ENCODE measurements at regions not wholly inside any gene's neighbourhood (a gene's known extent, or its start where the extent isn't known, plus 50 kb on each side); places are given as distances from the start of the nearest gene placed in this dataset.
"Not testable (repeated sequence)": the region's sequence is repeated elsewhere in the genome, so short reads cannot be mapped to it uniquely, and the experiment has no call there.

DNA sequence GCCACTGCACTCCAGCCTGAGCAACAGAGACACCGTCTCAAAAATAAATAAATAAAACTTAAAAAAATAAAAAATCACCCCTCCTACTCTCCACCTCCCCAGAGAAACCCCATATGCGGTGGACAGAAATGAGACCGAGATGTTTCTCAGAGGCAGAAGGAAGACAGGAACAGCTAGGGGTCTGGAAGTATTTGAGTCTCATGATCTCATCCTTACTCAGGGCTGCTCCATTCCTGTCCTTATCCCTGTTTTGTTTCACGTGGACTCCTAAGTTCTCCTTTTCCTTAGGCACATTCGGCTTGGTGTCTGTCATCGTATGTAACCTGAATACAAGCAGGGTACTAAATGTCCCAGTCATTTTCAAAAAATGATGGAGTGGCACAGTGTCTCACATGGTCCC lies 76.1 kb downstream of the C9orf50 start:
- DNase-seq = no peak

DNA sequence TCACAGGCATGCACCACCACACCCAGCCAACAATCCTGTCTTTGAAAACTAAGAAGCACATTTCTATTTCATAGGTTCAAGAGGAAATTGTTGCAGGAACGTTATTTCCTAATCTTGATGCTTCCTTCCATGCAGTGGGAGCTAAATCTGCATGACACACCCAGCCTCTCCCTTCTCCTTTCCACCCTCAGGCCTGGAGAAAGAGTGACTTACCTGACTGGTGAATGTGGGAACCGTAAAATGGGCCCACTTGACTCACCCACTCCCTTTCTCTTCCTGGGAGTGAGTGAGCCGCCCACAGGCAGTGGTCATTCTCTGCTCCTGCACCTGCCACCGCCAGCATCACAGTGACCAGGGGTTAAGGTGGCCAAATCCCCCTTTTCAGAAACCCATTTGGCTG lies 78.2 kb downstream of the C9orf50 start:
- DNase-seq = no peak

DNA sequence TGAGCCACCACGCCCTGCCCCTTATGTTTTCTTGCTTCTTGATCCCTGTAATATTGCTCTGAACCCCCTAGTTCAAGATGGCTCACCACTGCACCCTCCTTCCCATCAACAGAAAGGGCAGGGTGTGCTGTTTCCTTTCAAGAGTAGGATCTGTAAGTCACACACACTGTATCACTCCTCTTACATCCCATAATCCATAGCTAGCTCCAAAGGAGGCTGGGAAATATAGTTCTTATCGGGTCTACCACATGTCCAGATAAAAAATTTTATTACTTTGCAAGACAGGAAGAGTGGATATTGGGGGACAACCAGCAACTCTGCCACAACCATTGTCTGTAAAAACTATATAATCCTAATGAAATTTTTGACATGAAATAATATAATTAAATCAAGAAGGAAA lies 79.6 kb downstream of the C9orf50 start:
- DNase-seq = no peak

DNA sequence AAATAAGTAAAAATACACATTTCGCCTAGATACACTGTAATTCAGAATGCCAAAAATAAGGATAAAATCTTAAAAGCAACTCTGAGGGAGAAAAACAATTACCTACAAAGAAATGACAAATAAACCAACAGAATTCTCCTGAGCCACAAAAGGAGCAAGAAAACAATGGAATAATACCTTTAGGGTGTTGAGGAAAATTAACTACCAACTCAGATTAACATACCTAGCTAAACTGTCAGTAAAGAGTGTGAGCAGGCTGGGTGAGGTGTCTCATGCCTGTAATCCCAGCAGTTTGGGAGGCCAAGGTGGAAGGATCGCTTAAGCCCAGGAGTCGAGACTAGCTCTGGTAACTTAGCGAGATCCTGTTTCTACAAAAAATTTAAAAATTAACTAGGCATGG lies 81.5 kb downstream of the C9orf50 start:
- DNase-seq = no peak

GRCh38 chr9:129531860-129532402 lies 89.0 kb downstream of the C9orf50 start:
- not testable (repeated sequence) for DNase-seq

- DNase-seq = not testable (repeated sequence)
These were observed 92.9 kb downstream of the C9orf50 start for GRCh38 chr9:129527955-129528354.

DNA sequence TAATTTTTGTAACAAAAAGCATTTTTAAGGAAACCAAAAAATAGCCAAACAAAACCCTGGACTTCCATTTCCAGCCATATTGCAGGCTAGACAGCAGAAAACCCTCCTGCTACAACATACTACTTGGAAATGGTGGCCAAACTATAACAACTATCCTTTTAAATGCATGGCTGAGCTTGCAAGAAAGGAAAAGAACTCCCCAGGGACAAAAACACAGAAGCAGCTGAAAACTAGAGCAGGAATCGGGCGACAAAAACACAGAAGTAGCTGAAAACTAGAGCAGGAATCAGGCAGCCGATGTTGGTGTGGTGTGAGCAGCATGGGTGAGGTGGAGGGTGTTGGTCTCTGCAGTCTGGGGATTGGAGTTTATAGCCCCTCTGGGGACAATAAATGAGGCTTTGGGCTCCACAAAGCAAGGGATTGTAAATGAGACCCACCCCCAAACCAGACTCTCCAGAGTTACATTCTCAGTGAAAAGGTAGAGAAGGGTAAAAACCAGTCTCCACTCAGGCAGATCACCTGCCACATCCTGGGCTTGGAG lies 95.2 kb downstream of the C9orf50 start:
- DNase-seq = no peak

DNA sequence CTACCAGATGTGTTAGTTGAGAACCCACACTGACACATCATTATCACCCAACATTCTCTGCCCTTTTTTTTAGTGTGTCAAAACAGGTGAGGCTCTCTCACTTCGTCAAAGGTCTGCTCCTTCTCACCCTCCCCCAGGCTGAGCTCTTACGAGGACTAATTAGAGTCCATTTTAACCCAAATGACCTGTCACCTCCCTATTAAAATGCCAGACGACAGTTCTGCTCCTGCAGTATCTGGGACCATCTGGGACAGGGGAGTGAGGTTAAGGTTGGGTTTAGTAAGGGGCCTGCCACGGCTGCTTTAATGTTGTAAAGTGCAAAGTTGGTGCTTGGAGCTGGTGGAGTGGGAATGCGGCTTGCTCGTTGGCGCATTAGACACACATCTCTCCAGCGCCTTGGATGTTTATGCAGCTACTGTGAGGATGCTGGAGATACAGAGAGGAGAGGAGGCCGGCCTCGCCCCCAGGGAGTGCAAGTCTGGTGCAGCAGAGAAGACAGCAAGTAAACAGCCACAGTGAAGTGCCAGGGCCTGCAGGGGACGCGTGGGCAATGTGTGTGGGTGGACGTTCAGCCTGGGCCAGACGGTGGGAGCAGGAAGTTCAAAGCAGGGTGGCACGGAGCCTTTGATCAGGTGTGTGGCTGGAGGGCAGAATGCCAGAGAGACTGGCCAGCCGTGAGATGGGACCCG lies 96.2 kb downstream of the C9orf50 start:
- no peak for DNase-seq

DNA sequence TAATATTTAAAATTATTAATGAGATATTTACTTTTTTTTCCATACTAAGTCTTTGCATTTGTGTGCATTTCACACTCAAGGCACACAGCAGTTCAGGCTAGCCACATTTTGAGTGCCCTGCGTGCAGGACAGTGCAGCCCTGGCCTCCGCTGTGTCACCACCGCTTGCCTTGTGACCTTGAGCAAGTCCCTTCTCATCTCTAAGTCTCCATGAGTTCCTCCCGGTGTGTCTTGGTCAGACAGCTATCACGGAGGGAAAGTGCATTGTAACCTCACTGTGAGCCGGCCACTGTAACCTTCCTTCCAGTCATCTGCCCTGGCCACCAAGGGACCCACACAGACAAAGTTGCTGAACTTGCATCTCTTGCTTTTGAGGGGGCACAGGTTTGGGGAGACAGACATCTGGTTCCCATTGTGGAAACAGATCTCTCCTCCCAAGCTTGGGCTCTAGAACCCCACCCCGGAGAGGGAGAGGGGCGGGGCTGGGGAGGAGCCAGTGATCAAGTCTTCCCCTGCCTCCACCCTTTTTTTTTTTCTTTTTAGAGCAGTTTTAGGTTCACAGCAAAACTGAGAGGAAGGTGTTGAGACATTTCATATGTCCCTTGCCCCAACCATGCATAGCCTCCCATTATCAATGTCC lies 96.8 kb downstream of the C9orf50 start:
- DNase-seq = no peak

DNA sequence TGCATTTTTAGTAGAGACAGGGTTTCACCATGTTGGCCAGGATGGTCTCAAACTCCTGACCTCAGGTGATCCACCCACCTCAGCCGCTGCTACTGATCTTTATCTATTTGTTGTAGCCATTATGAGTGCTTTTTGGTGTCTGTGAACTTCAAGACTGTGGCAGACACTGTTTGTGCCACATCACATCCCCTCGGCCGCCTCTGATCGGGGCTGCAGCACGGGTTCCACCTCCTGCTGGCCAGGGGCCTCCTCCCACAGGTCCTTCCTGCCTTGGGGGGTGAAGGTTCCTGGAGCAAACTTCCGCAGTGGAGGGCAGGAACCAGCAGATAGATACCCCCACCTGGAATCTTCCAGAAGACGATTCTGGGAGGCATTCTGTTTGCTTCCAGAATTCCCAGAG lies 98.5 kb downstream of the C9orf50 start:
- no peak for DNase-seq

DNA sequence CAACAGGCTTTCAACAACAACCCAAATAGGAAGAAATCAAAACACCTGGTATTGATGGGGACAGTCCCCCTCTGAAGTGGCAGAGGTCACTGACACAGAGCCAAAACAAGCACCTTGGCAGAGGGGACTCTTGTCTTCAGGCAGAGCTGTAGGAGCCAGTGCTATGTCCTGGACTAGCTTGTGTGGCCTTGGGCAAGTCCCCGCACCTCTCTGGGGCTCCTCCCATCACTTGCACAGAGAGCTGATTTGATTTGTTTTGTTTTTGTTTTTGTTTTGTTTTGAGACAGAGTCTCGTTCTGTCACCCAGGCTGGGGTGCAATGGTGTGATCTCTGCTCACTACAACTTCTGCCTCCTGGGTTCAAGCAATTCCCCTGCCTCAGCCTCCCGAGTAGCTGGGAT lies 100.8 kb downstream of the C9orf50 start:
- no peak for DNase-seq

GRCh38 chr9:129518074-129518473 lies 102.8 kb downstream of the C9orf50 start:
- DNase-seq = no peak

GRCh38 chr9:129517006-129517405 lies 103.9 kb downstream of the C9orf50 start:
- DNase-seq = no peak

- no peak for DNase-seq
These were observed 106.0 kb downstream of the C9orf50 start for GRCh38 chr9:129514891-129515290.

GRCh38 chr9:129514497-129514867 lies 106.4 kb downstream of the C9orf50 start:
- DNase-seq = no peak

GRCh38 chr9:129513856-129514496 lies 106.9 kb downstream of the C9orf50 start:
- DNase-seq = no peak

- DNase-seq = no peak
These were observed 107.6 kb downstream of the C9orf50 start for GRCh38 chr9:129513282-129513681.

DNA sequence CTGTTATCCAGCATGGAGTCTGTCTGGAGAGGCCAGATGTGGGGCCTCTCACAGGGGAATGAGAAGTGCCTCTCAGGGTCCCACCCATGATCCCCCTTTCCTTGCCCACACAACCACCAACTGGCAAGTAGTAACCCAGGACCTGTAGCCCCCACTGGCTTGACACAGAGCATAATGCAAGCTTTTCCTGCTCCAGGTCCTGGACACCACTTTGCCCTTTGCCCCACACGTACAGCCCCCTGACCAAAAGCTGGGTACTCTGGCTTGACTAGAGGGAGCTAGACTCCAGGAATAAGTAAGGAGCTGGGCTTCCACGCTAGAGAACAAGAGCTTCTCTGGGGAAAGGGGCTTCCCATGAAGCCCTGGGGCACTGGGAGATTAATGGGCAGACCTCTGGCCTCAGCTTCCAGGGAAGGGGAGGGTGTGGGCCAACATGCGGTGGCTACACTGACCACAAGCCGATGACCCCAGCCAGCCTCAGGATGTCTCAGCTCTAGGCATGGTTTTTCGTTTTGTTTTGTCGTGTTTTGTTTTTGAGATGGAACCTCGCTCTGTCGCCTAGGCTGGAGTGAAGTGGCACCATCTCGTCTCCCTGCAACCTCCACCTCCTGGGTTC lies 109.5 kb downstream of the C9orf50 start:
- DNase-seq = no peak

DNA sequence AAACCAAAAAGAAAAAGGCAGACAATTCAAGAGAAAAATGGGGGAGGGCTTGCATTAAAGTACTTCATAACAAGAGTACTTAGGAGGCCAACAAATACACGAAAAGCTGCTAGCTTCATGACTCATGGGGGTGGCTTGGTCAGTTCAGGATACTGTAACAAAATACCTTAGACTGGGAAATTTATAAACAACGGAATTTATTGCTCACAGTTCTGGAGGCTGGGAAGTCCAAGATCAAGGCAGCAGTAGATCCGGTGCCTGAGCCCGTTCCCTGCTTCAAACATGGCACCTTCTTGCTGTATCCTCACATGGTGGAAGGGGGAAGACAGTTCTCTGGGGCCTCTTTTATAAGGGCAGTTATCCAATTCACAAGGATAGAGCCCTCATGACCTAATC lies 111.4 kb downstream of the C9orf50 start:
- no peak for DNase-seq

GRCh38 chr9:129507805-129508204 lies 113.1 kb downstream of the C9orf50 start:
- DNase-seq = no peak

DNA sequence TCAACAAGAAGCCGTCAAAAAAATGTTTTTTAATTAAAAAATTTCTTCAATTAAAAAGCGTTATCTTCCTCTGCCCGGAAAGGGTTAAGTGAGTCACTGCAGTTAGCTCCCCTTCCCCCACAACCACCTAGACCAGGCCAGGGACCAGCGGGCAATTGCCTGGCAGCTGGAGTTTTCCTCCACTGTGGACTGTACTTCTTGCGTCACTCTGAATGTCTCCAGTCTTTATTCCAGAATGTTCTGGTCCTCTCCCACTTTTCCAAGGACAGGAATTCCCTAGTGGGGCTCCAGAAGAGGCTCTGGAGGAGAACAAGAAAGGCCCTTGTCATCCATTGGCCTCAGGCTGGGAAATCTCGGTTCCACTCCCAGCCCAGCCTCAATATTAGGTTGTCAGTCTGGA lies 114.0 kb downstream of the C9orf50 start:
- no peak for DNase-seq

DNA sequence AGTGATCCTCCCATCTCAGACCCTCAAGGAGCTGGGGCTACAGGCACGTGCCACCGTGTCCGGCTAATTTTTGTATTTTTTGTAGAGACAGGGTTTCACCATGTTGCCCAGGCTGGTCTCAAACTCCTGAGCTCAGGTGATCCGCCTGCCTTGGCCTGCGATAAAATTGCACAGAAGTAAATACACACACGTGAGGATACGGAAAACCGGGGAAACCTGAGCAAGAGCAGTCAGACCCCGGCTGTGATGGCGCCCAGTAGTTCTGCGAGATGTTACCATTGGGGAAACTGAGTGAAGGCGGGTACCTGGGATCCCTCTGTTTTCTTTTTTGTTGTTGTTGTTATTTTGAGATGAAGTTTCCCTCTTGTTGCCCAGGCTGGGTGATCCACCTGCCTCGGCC lies 114.9 kb downstream of the C9orf50 start:
- DNase-seq = no peak

GRCh38 chr9:129505270-129505902 lies 115.5 kb downstream of the C9orf50 start:
- no peak for DNase-seq

All from CD4-positive, alpha-beta T cell treated with Interleukin-1 beta for 1 hour (primary cell).